K562 (cell line): ENCODE measurements at regions not wholly inside any gene's neighbourhood (a gene's known extent, or its start where the extent isn't known, plus 50 kb on each side); places are given as distances from the start of the nearest gene placed in this dataset.

Experiments
- BRCA1 ChIP-seq, 2 experiments: fragments of 450-650 bp in 1 of 2; sonication (generic) in 1 of 2; formaldehyde crosslinking in 1 of 2; IDR thresholded peaks; 2 replicates each; pipeline versions ENCODE4 v1.5.0 to v1.6.1; 2017 to 2020; ENCODE audit warnings: mild to moderate bottlenecking in 1 of 2, missing genetic modification reagents in 1 of 2
- CBX5 ChIP-seq: IDR thresholded peaks from 2 replicates; pipeline ENCODE4 v1.6.1; 2014; ENCODE audit warnings: low read depth, borderline replicate concordance
- CHD2 ChIP-seq: IDR thresholded peaks from 2 replicates; pipeline ENCODE4 v1.6.1; 2011; ENCODE audit warnings: low read depth, low read length
- EZH2 ChIP-seq: IDR thresholded peaks from 2 replicates; pipeline ENCODE4 v1.6.1; 2012; ENCODE audit warnings: low read depth, mild to moderate bottlenecking, inconsistent platforms, low read length, borderline replicate concordance
- NCOA2 ChIP-seq, 2 experiments: fragments of 450-650 bp; IDR thresholded peaks; 2 replicates each; pipeline ENCODE4 v1.6.1; 2018; ENCODE audit warnings: mild to moderate bottlenecking in 2 of 2, moderate library complexity in 1 of 2; ENCODE audit not compliant: partially characterized antibody in 2 of 2
- POLR2A ChIP-seq: fragments of 450-650 bp; conservative IDR thresholded peaks from 2 replicates; pipeline ENCODE4 v1.6.1; 2016
- POLR2G ChIP-seq: fragments of 200-400 bp; formaldehyde crosslinking; IDR thresholded peaks from 2 replicates; pipeline ENCODE4 v1.6.1; 2017; ENCODE audit warnings: low read depth, mild to moderate bottlenecking, antibody characterized with exemption, low read length, moderate library complexity
- USF2 ChIP-seq: sonication (generic); formaldehyde crosslinking; IDR thresholded peaks from 2 replicates; pipeline ENCODE4 v1.5.0; 2020; ENCODE audit warnings: missing genetic modification reagents
- ZC3H4 ChIP-seq: sonication (generic); formaldehyde crosslinking; IDR thresholded peaks from 2 replicates; pipeline ENCODE4 v1.9.0; 2021; ENCODE audit warnings: missing genetic modification reagents, borderline replicate concordance
- ZNF324 ChIP-seq: fragments of 250-450 bp; sonication (Bioruptor Pico); IDR thresholded peaks from 2 replicates; pipeline ENCODE4 v1.4.0; 2020; ENCODE audit warnings: mild to moderate bottlenecking
- TF ChIP-seq, protein P1 (sequence below), 2 experiments: fragments of 150-350 bp in 1 of 2; IDR thresholded peaks; 2 replicates each; pipeline ENCODE4 v1.6.1; 2012 to 2016; ENCODE audit warnings: low read depth in 2 of 2, low read length in 2 of 2, mild to moderate bottlenecking in 1 of 2, moderate library complexity in 1 of 2

- TF ChIP-seq ZNF324 (CRISPR knock-in tag) (no peak), NCOA2 (IDR thresholded peaks at IDR 0.05; ENCODE audit: partially characterized antibody in 2 of 2) (no peak), CBX5 (no peak), POLR2A (no peak), CHD2 (no peak), POLR2G (no peak), BRCA1 (IDR thresholded peaks at IDR 0.05) (no peak), BRCA1 (CRISPR knock-in tag; IDR thresholded peaks at IDR 0.05) (no peak), USF2 (CRISPR knock-in tag) (peak; percentile 51), ZC3H4 (no peak), EZH2 (no peak)
- TF ChIP-seq, protein P1, sequence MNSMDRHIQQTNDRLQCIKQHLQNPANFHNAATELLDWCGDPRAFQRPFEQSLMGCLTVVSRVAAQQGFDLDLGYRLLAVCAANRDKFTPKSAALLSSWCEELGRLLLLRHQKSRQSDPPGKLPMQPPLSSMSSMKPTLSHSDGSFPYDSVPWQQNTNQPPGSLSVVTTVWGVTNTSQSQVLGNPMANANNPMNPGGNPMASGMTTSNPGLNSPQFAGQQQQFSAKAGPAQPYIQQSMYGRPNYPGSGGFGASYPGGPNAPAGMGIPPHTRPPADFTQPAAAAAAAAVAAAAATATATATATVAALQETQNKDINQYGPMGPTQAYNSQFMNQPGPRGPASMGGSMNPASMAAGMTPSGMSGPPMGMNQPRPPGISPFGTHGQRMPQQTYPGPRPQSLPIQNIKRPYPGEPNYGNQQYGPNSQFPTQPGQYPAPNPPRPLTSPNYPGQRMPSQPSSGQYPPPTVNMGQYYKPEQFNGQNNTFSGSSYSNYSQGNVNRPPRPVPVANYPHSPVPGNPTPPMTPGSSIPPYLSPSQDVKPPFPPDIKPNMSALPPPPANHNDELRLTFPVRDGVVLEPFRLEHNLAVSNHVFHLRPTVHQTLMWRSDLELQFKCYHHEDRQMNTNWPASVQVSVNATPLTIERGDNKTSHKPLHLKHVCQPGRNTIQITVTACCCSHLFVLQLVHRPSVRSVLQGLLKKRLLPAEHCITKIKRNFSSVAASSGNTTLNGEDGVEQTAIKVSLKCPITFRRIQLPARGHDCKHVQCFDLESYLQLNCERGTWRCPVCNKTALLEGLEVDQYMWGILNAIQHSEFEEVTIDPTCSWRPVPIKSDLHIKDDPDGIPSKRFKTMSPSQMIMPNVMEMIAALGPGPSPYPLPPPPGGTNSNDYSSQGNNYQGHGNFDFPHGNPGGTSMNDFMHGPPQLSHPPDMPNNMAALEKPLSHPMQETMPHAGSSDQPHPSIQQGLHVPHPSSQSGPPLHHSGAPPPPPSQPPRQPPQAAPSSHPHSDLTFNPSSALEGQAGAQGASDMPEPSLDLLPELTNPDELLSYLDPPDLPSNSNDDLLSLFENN (IDR thresholded peaks at IDR 0.05; ENCODE audit: low read depth in 2 of 2, low read length in 2 of 2) = no peak
Measured at GRCh38 chr22:22697377-22698117, 53.1 kb downstream of the GGTLC2 start.
